ENCODE measurements at regions not wholly inside any gene's neighbourhood (a gene's known extent, or its start where the extent isn't known, plus 50 kb on each side); places are given as distances from the start of the nearest gene placed in this dataset.

DNA sequence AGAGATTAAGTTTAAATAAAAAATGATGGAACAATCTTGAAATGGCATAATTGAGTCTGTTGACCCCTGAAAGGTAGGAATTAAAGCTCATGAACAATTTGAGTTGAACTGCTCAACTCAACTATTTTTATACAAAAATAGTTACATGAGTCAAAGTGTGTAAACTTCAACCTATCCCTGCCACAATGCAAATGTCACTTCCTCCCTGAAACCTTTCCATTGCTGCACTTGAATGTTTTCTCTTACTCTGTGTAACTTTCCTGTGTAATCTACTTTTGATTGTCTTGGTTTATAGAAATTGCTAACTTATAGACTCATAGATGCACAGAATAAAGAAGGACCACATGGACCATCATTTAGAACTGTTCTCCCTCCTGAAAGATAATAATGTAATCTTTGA is 218.5 kb downstream of the GBA3 start:
- DNase-seq: no peak

DNA sequence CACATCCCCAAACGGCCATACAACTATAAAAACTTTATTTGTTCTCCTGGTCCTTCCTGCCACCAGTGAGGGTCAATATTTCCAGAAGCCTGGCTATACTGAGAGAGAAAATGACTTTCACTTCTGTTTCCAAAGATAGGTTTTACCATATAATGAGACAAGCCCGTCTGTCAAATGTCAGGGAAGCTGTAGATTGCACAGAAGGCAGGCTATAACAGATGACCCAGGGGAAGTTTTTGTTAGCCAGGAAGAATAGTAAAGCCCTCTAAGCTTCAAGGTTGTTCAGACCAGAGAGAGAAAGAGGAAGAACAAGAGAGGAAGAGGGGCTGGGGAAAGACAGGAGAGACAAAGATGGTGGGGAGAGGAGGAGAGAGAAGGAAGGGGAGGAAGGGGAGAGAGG is 217.5 kb downstream of the GBA3 start:
- DNase-seq: no peak

DNA sequence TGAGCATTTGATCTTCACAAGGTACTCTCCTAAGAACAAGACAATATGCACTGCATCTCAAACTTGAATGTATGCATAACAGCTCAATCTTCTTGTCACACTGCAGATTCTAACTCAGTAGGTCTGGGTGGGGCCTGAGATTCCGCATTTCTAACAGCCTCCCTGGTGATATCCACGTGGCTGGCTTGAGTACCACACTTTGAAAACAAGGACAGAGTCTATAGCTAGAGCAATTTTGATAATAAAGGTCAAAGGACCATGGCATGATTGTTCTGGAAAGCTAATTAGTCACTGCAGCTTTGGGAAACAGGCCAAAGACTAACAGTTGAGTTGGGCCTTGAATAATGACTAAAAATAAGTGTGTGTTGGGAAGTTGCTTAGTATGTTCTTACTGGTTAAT is 213.3 kb downstream of the GBA3 start:
- DNase-seq: no peak

DNA sequence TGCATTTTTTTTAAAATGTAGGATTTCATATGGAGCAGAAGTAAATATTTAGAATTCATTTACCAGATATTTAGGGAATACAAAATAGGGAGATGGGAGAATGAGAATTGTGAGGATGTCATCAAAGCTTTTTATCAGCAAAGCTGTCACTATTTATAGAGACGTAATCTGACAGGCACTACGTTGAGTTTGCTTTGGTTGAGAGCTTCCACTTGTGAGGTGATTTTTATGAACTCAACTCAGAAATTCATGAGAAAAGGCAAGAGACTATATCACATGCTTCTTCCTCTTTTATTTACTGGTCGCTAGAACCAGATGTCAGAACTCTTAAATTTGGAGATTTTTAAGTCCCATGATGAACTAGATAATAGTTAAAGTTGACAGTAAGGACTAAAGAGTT is 211.2 kb downstream of the GBA3 start:
- no peak for DNase-seq

DNA sequence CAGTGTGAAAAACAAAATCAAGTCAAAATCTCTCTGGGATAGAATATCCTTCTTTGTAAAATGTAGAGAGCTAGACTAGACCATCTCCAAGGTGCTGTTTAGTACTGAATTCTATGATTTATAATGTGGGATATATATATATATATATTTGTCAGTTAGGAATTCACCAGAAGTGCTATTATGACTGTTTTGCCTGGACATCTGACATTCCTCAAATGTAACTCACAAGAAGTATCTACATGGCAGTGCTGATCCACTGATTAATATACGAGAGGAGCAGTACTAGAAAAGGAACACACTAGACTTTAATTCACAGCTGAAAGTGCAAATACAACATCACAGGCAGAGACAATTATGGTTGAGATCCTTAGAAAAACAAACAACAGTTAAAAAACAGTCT is 208.9 kb downstream of the GBA3 start:
- no peak for DNase-seq

DNA sequence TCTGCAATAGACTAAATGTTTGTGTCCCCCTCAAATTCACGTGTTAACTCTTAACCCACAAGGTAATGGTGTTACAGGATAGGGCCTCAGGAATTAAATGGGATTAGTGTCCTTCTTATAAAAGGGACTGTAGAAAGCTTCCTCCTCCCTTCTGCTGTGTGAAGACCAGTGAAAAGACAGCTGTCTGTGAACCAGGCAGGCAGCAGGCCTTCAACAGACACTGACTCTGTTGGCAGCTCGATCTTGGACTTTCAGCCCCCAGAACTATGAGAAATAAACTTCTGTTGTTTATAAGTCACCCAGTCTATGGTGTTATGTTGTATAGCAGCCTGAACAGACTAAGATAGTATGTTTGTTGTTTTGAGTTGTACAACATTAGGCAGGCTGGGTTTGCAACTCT is 208.1 kb downstream of the GBA3 start:
- DNase-seq: no peak

DNA sequence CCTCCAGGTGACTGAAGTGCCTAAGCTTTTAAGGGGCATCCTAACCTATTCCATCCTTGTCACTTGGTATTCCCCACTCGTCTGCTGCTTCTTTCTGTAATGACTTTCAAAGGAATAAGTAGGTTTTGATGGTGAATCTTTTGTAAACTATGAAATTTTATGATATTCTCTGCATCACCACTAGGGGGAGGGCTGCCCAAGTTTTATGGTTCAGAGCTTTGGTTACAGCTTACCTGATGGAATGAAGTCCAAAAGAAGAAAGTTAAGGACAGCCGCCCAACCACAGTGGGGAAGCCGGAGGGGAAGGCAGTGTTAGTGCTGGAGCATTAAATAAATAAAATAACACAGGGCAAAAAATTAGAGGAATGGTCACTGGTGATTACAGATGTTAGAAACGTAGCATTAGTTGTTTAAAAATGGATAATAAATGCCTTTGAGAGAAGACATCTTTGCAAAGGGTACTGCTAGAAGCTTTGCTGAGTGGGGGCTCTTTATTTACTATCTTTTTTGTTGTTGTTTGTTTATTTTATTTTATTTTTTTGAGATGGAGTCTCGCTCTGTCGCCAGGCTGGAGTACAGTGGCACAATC is 204.9 kb downstream of the GBA3 start:
- DNase-seq: peak in 1 of 2 donors; percentile 18

DNA sequence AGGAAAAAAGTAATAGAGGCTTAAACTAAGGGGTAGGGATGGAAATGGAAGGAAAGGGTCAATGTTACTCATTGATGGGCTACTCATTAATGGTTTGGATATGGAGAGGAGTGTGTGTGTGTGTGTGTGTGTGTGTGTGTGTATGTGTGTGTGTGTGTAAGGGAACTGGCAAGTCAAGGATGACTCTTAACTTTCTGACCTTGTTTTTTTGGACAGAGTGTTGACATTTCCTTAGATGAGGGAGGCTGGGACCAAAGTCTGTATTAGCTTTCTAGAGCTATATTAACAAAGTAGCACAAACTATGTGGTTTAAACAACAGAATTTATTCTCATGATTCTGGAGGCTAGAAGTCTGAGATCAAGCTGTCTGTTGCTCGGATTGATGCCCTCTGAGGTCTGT is 202.7 kb downstream of the GBA3 start:
- no peak for DNase-seq

DNA sequence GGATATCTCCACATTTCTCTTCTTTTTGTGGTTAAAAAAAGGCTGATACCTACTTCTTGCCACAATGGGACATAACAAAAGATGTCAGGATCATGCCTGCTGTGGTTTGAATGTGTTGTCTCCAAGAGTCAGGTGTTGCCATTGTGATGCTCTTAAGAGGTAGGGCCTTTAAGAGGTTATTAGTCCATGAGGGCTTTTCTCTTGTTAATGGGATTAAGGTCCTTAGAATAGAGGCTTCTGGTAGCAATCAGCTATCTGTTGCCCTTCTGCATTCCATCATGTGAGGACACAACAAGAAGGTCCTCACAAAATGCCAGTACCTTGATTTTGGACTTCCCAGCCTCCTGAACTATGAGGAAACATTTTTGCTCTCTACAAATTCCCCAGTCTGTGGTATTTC is 191.4 kb downstream of the GBA3 start:
- DNase-seq: no peak

DNA sequence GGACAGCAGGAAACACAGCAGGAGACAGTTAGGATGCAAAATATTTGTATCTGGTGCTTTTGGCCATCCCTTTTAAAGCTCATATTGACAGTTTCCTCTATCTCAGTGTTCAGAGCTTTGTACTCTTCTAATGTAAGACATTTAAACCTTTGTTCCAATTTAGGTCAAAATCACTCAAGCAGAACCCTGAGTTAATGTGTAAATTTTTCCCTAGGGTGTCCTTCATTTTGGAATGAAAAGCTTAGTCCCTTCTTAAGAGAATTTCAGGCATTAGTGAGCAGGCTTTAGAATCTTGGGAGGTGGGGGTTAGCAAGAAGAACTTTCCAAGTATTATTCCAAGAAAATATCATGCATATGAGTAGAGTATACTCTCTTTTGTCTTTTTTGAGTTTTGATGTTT is 188.7 kb downstream of the GBA3 start:
- no peak for DNase-seq

DNA sequence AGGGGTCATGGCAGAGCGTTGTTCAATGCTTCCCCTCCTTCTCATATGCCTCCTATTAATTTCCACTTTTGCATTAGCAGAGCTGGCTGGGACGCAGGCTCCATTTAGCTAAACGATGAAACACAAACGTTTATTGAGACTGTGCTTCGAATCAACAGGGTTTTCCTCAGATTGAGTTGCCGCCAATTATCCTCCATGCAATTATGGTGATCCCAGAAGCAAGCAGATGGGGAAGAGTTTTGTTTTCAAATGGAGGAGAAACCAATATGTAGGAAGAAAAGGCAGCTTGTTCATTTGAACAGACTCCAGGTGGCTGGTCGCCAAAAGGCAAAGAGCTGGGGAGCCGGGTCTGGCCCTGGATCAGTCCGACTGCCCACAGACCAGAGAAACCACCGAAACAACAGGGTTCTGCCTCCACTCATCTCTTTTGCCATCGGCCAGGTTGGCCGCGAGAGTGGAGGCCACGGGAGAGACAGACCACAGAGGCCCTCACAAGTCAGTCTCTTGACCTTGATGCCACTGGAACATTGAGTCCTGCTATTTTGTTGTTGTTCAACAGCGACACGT is 184.8 kb downstream of the GBA3 start:
- DNase-seq: no peak

DNA sequence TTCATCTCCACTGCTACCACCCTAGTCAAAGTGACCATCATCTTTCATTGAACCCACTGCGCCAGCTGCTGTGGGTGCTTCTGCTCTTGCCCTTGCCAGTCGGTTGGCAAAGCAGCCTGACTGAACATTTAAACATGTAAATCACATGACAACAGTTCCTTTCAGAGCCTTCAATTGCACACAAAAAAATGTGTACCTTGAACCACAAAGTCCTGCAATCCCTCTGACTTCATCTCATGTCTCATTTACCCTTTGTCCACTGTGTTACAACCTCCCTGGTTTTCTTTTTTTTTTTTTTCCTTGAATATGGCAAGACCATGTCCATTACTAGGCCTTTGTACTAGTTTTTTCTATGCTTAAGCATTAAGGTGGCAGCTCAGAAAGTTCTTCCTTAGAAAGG is 183.5 kb downstream of the GBA3 start:
- no peak for DNase-seq

DNA sequence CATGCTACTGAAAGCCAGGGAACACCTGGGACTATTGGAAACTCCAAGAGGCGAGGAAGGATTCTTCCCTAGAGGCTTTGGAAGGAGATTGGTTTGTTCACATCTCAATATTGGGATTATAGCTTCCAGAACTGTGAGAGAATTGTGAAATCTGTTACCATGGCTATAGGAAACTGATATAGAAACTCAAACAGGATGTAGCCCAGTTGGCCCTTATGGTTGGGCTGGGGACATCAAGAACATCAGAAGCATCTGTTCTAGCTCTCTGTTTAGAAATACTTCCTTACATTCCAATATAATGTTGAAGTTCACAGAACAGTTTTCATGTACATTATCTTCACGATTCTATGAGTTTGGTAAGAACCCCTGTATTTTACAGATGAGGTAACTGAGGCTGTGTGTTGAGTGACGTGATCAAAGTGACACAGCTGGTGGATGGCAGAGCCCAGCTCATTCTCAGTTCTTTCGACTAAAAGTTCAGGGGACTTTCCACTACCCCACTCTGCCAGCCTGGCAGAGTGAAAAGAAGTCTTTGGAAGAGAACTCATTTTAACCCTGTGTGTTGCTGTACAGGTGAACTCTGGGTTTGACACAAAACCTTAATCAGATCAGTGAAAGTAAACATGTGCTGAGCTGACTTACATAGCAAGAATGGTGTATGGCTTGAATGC is 183.0 kb downstream of the GBA3 start:
- no peak for DNase-seq

DNA sequence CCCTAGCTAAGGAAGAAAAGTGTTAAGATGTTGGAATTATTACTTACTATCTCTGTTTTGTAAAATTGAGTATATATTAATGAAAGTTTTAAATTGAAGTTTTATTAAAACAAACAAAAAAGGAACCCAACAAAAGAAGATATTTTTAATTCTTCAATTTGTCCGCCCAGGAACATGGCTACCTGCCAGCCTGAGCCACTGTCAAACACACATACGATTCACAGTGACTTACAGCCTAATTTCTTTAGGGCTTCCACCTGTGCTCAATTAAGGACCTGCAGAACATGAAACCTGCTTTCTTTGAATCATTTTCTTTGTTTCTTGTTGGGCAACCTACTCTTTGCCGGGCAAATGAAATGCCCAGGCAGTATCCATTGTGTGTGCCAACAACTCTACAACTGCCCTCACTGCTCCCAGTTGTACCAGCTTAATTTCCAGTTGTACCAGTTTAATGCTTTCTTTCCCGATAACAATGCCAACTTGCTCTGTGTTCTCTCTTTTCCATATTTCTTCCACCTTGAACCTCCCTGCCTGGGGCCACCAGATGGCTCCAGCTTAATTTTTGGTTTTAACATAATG is 181.7 kb downstream of the GBA3 start:
- no peak for DNase-seq

DNA sequence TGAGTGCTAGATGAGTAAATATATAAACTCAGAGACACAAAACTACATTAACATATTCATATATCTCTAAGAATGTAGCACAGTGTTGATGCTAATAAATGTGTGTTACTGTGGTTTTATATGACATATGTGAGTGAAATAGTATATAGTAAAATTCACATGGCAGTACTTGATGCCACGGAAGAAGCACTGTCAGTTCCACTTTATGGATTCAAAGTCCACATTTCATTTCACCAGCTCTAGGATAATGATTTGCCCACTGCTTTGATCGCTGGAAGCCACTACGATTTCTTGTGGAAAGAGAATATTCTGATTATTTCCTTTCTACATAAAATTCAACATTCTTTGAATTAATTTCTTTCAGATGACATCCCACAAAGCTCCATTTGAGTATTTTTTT is 181.2 kb downstream of the GBA3 start:
- no peak for DNase-seq

DNA sequence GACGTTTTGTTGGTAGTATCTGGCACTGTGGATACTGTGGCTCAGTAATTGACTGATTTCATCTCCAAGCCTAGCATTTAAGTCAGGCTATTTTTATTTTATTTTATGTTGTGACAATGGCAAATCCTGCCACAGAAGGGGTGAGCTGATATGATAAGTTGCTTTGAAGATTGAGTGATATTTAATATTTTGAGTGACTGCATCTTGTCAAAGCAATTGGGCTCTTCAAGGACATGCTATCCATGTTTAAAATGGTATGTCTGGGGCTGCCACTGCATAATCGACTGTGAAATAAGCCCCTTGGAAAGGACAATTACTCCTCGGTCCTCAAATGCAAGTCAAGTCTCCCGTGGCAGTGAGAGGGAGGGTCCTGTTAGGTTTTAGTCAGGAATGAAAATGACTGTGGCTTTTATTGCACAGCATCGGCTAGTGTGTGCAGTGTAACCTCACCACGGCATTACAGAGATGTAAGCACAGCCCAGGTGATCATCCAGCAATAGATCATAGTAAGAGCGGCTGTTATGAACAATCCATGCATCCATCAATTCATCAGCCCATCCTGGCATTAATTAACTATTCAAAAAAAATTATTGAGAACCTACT is 178.2 kb downstream of the GBA3 start:
- no peak for DNase-seq

DNA sequence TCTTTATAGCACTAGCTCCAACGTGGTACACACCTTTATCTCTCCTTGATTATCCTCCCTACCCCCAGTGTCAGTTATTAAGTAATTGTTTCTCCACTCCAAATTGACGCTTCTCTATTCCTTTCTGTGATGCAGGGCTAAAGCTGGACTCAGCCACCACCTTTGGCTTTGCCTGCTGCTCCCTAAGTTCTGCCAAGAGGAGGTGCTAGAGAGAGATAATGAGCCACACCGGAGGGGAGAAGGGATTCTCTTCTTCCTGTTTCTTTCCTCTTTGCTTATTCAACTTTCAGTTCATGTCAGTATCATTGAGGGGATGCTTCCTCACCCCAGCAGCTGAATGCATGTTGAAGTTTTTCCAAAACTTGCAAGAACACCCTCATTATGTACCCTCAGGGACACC is 176.5 kb downstream of the GBA3 start:
- DNase-seq: no peak
